ENCODE measurements at regions not wholly inside any gene's neighbourhood (a gene's known extent, or its start where the extent isn't known, plus 50 kb on each side); places are given as distances from the start of the nearest gene placed in this dataset.

DNA sequence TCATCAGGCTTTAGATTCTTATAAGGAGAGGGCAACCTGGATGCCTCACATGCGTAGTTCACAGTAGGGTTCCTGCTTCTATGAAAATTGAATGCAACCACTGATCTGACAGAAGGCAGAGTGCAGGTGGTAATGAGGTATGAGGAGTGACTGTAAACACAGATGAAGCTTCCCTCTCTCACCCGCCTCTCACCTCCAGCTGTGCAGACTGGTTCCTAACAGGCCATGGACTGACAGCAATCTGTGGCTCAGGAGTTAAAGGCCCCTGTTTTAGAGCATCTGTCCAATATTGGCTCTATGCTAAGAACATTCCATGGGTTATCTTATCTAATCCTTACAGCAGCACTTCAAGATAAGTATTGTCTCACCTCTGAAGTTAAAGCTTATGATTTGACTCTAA is 213.5 kb upstream of the NRP1 start:
- no peaks in the 10 kb centered on the region for H3K4me1 Mint-ChIP-seq (ENCODE audit: unreplicated experiment)
- H3K9me3 Mint-ChIP-seq (ENCODE audit: unreplicated experiment) = peaks cover 9% of the 10 kb centered on the region
- H3K4me3 Mint-ChIP-seq (ENCODE audit: unreplicated experiment) = no peak overlapping the region
- peaks cover 3% of the 10 kb centered on the region for H3K36me3 Mint-ChIP-seq (ENCODE audit: unreplicated experiment)
- no peak for DNase-seq (ENCODE audit: extremely low spot score, unreplicated experiment)
- no peak overlapping the region for H3K27ac Mint-ChIP-seq (ENCODE audit: unreplicated experiment)
- peaks cover 46% of the 10 kb centered on the region for H3K27me3 Mint-ChIP-seq (ENCODE audit: unreplicated experiment)
- no peak for TF ChIP-seq CTCF (IDR thresholded peaks at IDR 0.05)

DNA sequence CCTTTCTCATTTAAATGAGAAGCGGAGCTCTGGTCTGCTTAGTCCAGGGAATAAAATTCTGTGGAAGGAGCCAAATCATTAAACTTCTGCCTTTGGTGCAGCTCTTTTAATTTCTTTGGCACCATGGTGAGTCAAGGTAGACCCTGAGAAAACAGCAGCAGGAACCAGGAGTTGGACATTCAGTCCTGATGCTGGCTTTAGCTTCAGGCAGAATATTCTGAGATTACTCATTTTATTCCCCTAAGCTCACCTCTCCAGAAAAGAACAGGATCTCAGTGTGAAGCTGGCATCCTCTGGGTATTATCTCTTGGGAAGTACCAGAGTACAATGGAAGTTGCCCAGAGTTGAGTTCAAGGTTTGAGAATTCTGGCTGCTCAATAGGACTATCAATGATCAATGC is 211.6 kb upstream of the NRP1 start:
- no peak overlapping the region for H3K27ac Mint-ChIP-seq (ENCODE audit: unreplicated experiment)
- no peak for TF ChIP-seq CTCF (IDR thresholded peaks at IDR 0.05)
- no peak for DNase-seq (ENCODE audit: extremely low spot score, unreplicated experiment)
- H3K27me3 Mint-ChIP-seq (ENCODE audit: unreplicated experiment) = peaks cover 40% of the 10 kb centered on the region
- H3K9me3 Mint-ChIP-seq (ENCODE audit: unreplicated experiment) = peaks cover 12% of the 10 kb centered on the region
- no peaks in the 10 kb centered on the region for H3K4me1 Mint-ChIP-seq (ENCODE audit: unreplicated experiment)
- peaks cover 3% of the 10 kb centered on the region for H3K36me3 Mint-ChIP-seq (ENCODE audit: unreplicated experiment)
- no peak overlapping the region for H3K4me3 Mint-ChIP-seq (ENCODE audit: unreplicated experiment)

DNA sequence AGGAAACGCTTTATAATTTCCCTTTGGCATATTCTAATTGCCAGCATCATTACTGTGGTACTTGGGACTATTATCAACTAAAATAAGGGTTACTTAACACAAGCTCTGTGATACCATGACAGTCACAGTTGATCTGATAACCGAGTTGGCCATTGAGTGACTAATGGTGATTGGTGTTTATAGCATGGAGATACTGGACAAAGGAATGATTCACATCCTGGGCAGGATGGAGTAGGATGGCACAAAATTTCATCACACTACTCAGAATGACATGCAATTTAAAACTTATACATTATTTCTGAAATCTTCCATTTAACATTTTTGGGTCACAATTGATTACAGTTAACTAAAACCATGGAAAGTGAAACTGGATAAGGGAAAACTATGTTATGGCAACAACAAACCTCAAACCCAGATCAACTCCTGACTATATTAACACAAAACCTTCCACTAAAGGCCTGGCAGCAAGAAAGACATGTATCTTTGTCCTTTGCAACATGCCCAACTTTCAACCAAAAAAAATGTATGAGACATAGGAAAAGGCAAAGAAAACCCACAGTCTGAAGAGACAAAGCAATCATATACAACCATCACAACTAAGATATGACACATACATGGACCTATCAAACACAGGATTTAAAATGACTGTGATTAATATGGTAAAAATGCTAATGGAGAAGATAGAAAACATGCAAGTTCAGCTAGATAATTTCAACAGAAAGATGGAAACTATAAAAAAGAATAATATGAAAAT is 208.5 kb upstream of the NRP1 start:
- Mint-ChIP-seq H3K9me3 (ENCODE audit: unreplicated experiment) (peaks cover 12% of the 10 kb centered on the region), H3K4me1 (ENCODE audit: unreplicated experiment) (no peaks in the 10 kb centered on the region), H3K27ac (ENCODE audit: unreplicated experiment) (no peak overlapping the region), H3K4me3 (ENCODE audit: unreplicated experiment) (no peak overlapping the region), H3K27me3 (ENCODE audit: unreplicated experiment) (peaks cover 19% of the 10 kb centered on the region), H3K36me3 (ENCODE audit: unreplicated experiment) (peaks cover 3% of the 10 kb centered on the region)
- TF ChIP-seq CTCF (IDR thresholded peaks at IDR 0.05) = no peak
- DNase-seq (ENCODE audit: extremely low spot score, unreplicated experiment) = no peak

- H3K4me1 Mint-ChIP-seq (ENCODE audit: unreplicated experiment) = peaks cover 13% of the 10 kb centered on the region
- no peak overlapping the region for H3K27ac Mint-ChIP-seq (ENCODE audit: unreplicated experiment)
- no peak for DNase-seq (ENCODE audit: extremely low spot score, unreplicated experiment)
- H3K36me3 Mint-ChIP-seq (ENCODE audit: unreplicated experiment) = peaks cover 3% of the 10 kb centered on the region
- peaks cover 6% of the 10 kb centered on the region for H3K27me3 Mint-ChIP-seq (ENCODE audit: unreplicated experiment)
- H3K4me3 Mint-ChIP-seq (ENCODE audit: unreplicated experiment) = no peak overlapping the region
- TF ChIP-seq CTCF (IDR thresholded peaks at IDR 0.05) = no peak
- H3K9me3 Mint-ChIP-seq (ENCODE audit: unreplicated experiment) = peaks cover 12% of the 10 kb centered on the region
These were observed 204.6 kb upstream of the NRP1 start for GRCh38 chr10:33539116-33539515.

DNA sequence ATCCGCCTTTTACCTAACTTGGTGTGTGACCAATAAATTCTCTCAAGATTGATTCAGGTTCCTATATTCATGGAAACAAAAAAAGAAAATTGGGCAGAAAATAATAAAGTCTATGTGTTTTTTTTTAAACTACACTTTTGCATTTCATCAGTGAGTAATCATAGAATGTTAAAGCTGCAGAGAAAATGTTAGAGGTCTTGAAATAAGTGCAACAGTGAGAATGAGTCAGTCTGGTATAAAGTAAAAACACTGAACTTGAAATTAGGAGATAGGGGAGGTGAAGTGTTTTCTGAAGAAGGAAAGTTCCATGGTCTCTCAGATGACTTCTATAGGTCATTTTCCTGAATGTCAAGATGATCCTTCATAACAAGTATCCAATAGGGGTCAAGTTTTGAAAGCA is 202.6 kb upstream of the NRP1 start:
- Mint-ChIP-seq H3K9me3 (ENCODE audit: unreplicated experiment) (no peaks in the 10 kb centered on the region), H3K27ac (ENCODE audit: unreplicated experiment) (no peak overlapping the region), H3K4me1 (ENCODE audit: unreplicated experiment) (peaks cover 13% of the 10 kb centered on the region), H3K36me3 (ENCODE audit: unreplicated experiment) (no peaks in the 10 kb centered on the region), H3K4me3 (ENCODE audit: unreplicated experiment) (no peak overlapping the region), H3K27me3 (ENCODE audit: unreplicated experiment) (peaks cover 14% of the 10 kb centered on the region)
- no peak for DNase-seq (ENCODE audit: extremely low spot score, unreplicated experiment)
- no peak for TF ChIP-seq CTCF (IDR thresholded peaks at IDR 0.05)

Measured in osteocyte (in vitro differentiated cells).